Psoas muscle (tissue), 7 donors: ENCODE measurements at regions not wholly inside any gene's neighbourhood (a gene's known extent, or its start where the extent isn't known, plus 50 kb on each side); places are given as distances from the start of the nearest gene placed in this dataset.

Experiments
- ATAC-seq, 4 donors: fragments of 200-7000 bp; cut with Tn5 transposase; one replicate each; pipeline ENCODE4 v1.9.1; 2020; ENCODE audit warnings: moderate library complexity in 3 of 4, mild to moderate bottlenecking in 2 of 4
- DNase-seq, 2 donors: peaks; one replicate each; pipeline ENCODE4 v3.0.0-alpha.2; 2020
- H3K27ac ChIP-seq: fragments of 200-600 bp; one replicate; pipeline ENCODE4 v1.8.0; 2022
- H3K27me3 ChIP-seq, 3 donors: fragments of 200-600 bp in 1 of 3; one replicate each; pipeline versions ENCODE4 v1.6.1 to v1.8.0; 2013 to 2022; ENCODE audit warnings: low read length in 2 of 3, mild to moderate bottlenecking in 2 of 3, moderate library complexity in 1 of 3; ENCODE audit not compliant: insufficient read depth in 3 of 3
- H3K36me3 ChIP-seq, 2 donors: fragments of 200-600 bp in 1 of 2; one replicate each; pipeline versions ENCODE4 v1.6.1 to v1.8.0; 2013 to 2022; ENCODE audit warnings: low read depth in 1 of 2, mild to moderate bottlenecking in 1 of 2, moderate library complexity in 1 of 2; ENCODE audit not compliant: insufficient read depth in 1 of 2
- H3K4me1 ChIP-seq: fragments of 200-600 bp; one replicate; pipeline ENCODE4 v1.8.0; 2022
- H3K4me3 ChIP-seq: fragments of 200-600 bp; one replicate; pipeline ENCODE4 v1.8.0; 2022; ENCODE audit warnings: mild to moderate bottlenecking
- H3K9me3 ChIP-seq: fragments of 200-600 bp; one replicate; pipeline ENCODE4 v1.8.0; 2022
- CTCF ChIP-seq: fragments of 200-600 bp; IDR thresholded peaks from one replicate; pipeline ENCODE4 v1.8.0; 2022; ENCODE audit warnings: antibody characterized with exemption
- WGBS, 3 donors: extraction: QIAGEN DNeasy Blood & Tissue Kit; methylation state at CpG; one replicate each; pipeline versions ENCODE4 v1.1.6 to v1.1.7; 2013; 5-methylcytosine and 5-hydroxymethylcytosine counted together
- intact Hi-C, 2 donors: fragments of 100-400 bp; cut with DNase I; formaldehyde crosslinking; loops; one replicate each; pipeline versions ENCODE4 v1.11.0 to v1.14.2; 2022
- donor health status: healthy with polysubstance abuse.
- donor health status: DM: no; HTN: no; CAD: no; lungs with moderate emphysema.
- donor health status: Bipolar disorder and iron deficiency.
- donor health status: healthy.
- donor health status: DM: yes; HTN: yes; CAD: no.
- donor health status: DM: no; HTN: no; CAD: no.
- donor health status: DM: yes; HTN: yes; CAD: no.

DNA sequence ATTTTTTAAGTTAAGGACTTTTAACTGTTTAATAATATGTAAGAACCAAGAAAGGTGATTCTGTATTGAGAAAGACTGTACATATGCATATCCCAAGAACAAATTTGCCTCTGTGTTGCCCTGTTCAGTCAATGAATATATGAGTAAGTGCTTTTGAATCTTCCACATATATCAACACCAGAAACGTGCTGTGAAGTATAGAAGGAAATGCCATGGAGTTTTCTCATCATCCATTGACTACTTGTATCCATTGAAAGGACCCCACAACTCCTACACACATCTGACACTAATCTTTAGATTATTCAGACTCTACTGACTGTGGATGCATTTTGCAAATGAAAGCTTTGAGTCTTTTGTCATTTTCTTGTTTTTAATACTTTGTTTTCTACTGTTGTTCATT, 366.9 kb downstream of the S1PR1 start:
- no peak for DNase-seq
- no peaks in the 10 kb centered on the region for H3K27me3 ChIP-seq
- no peak overlapping the region for H3K27ac ChIP-seq
- H3K36me3 ChIP-seq: no peaks in the 10 kb centered on the region
- H3K4me3 ChIP-seq: no peak overlapping the region
- H3K9me3 ChIP-seq: no peaks in the 10 kb centered on the region
- 36 to 42% (median 38%) methylated on average over 1 of the region's 1 CpG for WGBS, 3 donors
- intact Hi-C loops: no loop called here
- no peaks in the 10 kb centered on the region for H3K4me1 ChIP-seq
- no peak for ATAC-seq
- no peak for TF ChIP-seq CTCF

GRCh38 chr1:101605878-101606277, 369.1 kb downstream of the S1PR1 start:
- H3K9me3 ChIP-seq: peaks cover 15% of the 10 kb centered on the region
- H3K36me3 ChIP-seq: no peaks in the 10 kb centered on the region
- intact Hi-C loops: no loop called here
- no peak for TF ChIP-seq CTCF
- H3K4me1 ChIP-seq: no peaks in the 10 kb centered on the region
- no peak overlapping the region for H3K27ac ChIP-seq
- ATAC-seq (no peak), DNase-seq (no peak)
- WGBS, 3 donors: 42 to 52% (median 47%) methylated on average over 2 of the region's 2 CpGs
- no peaks in the 10 kb centered on the region for H3K27me3 ChIP-seq
- no peak overlapping the region for H3K4me3 ChIP-seq

DNA sequence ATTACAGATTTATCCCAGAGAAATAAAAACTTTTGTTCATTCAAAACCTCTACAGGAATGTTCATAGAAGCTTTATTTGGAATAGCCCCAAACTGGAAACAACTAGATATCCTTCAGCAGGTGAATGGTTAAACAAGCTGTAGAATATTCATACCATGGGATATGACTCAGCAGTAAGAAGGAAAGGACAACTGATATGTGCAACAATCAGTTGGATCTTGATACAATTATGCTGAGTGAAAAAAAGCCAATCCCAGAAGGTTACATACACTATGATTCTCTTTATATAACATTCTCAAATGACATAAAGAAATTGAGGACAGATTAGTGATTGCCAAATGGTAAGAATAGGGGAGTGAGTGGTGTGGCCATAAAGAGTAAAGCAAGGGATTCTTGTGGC, 376.7 kb downstream of the S1PR1 start:
- Histone ChIP-seq H3K27me3 (no peaks in the 10 kb centered on the region), H3K27ac (no peak overlapping the region), H3K36me3 (no peaks in the 10 kb centered on the region), H3K4me1 (no peaks in the 10 kb centered on the region), H3K4me3 (no peak overlapping the region), H3K9me3 (peaks cover 15% of the 10 kb centered on the region)
- DNase-seq (no peak), ATAC-seq (no peak)
- intact Hi-C loops: no loop called here
- no peak for TF ChIP-seq CTCF

DNA sequence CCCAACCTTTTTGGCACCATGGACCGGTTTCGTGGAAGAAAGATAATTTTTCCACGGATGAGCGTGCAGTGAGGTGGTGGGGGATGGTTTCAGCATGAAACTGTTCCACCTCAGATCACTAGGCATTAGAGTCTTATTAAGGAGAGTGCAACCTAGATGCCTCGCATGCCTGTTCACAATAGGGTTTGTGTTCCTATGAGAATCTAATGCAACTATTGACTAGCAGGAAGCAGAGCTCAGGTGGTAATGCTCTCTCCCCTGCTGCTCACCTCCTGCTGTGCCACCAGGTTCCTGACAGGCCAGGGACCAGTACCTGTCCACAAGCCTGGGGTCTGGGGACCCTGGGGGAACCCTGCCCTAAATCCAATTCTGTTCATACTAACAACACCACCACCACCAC, 377.8 kb downstream of the OLFM3 start:
- WGBS, 3 donors: 88 to 96% (median 91%) methylated on average over 5 of the region's 5 CpGs
- no peaks in the 10 kb centered on the region for H3K36me3 ChIP-seq
- DNase-seq (no peak), ATAC-seq (no peak)
- TF ChIP-seq CTCF: no peak
- H3K9me3 ChIP-seq: no peaks in the 10 kb centered on the region
- no peak overlapping the region for H3K27ac ChIP-seq
- no peak overlapping the region for H3K4me3 ChIP-seq
- intact Hi-C loops: no loop called here
- no peaks in the 10 kb centered on the region for H3K27me3 ChIP-seq
- no peaks in the 10 kb centered on the region for H3K4me1 ChIP-seq

GRCh38 chr1:101632548-101633272, 364.0 kb downstream of the OLFM3 start:
- no peak for ATAC-seq
- WGBS, 3 donors: 53 to 70% (median 62%) methylated on average over 5 of the region's 5 CpGs
- Histone ChIP-seq H3K27me3 (no peaks in the 10 kb centered on the region), H3K4me3 (no peak overlapping the region), H3K4me1 (no peaks in the 10 kb centered on the region), H3K27ac (no peak overlapping the region), H3K9me3 (no peaks in the 10 kb centered on the region), H3K36me3 (no peaks in the 10 kb centered on the region)
- DNase-seq: no peak
- intact Hi-C loops: no loop called here
- TF ChIP-seq CTCF: no peak
